ENCODE measurements at regions not wholly inside any gene's neighbourhood (a gene's known extent, or its start where the extent isn't known, plus 50 kb on each side); places are given as distances from the start of the nearest gene placed in this dataset.

DNA sequence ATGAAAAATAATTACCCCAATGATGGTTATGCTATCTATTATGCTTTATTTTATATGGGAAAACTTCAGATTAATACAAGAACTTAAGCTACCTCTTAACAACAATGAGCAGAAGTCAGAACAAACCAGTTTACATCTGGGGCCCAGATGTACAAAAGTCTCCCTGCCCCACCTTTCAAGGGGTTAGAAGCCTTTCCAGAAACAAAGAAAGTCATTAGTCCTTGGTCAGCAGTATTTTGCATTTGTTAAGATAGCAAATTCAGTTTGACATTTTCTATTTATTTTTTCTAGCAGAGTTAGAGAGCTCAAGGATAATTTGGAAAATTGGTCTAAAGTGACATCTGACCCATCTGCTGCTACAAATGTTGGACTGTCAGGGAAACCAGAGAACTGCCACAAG, 478.7 kb upstream of the UBE2E2 start:
- TF ChIP-seq CREM (CRISPR knock-in tag; IDR thresholded peaks at IDR 0.05), result no peak
- TF ChIP-seq, protein P1, sequence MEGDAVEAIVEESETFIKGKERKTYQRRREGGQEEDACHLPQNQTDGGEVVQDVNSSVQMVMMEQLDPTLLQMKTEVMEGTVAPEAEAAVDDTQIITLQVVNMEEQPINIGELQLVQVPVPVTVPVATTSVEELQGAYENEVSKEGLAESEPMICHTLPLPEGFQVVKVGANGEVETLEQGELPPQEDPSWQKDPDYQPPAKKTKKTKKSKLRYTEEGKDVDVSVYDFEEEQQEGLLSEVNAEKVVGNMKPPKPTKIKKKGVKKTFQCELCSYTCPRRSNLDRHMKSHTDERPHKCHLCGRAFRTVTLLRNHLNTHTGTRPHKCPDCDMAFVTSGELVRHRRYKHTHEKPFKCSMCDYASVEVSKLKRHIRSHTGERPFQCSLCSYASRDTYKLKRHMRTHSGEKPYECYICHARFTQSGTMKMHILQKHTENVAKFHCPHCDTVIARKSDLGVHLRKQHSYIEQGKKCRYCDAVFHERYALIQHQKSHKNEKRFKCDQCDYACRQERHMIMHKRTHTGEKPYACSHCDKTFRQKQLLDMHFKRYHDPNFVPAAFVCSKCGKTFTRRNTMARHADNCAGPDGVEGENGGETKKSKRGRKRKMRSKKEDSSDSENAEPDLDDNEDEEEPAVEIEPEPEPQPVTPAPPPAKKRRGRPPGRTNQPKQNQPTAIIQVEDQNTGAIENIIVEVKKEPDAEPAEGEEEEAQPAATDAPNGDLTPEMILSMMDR (IDR thresholded peaks at IDR 0.05), result no peak
- no peak for TF ChIP-seq RORB (CRISPR knock-in tag; IDR thresholded peaks at IDR 0.05)

All from WTC11 (cell line).